ENCODE measurements at regions not wholly inside any gene's neighbourhood (a gene's known extent, or its start where the extent isn't known, plus 50 kb on each side); places are given as distances from the start of the nearest gene placed in this dataset.
A peak's percentile ranks its signal among the peaks of the same experiment; 100 is the strongest.
"Not testable (repeated sequence)": the region's sequence is repeated elsewhere in the genome, so short reads cannot be mapped to it uniquely, and the experiment has no call there.

- DNase-seq (ENCODE audit: low spot score): no peak
- TF ChIP-seq CTCF (IDR thresholded peaks at IDR 0.05; ENCODE audit: extremely low read depth, insufficient read depth, missing control alignments): no peak
- in situ Hi-C loops (cut with MboI; ENCODE audit: low pct_unique_long_range_greater_than_20kb, low sequenced_read_pairs, unreplicated experiment): no loop called here
Observed at GRCh38 chr1:98575955-98576354, 85.6 kb upstream of the SNX7 start.

GRCh38 chr1:98565951-98566350 lies 95.6 kb upstream of the SNX7 start:
- in situ Hi-C loops (cut with MboI; ENCODE audit: low pct_unique_long_range_greater_than_20kb, low sequenced_read_pairs, unreplicated experiment): no loop called here

GRCh38 chr1:98559291-98559690 lies 102.2 kb upstream of the SNX7 start:
- no peak for DNase-seq (ENCODE audit: low spot score)
- in situ Hi-C loops (cut with MboI; ENCODE audit: low pct_unique_long_range_greater_than_20kb, low sequenced_read_pairs, unreplicated experiment): no loop called here

More at GRCh38 chr1:98565951-98566350, 95.6 kb upstream of the SNX7 start:
- no peak for TF ChIP-seq CTCF (IDR thresholded peaks at IDR 0.05; ENCODE audit: extremely low read depth, insufficient read depth, missing control alignments)
- no peak for DNase-seq (ENCODE audit: low spot score)

GRCh38 chr1:98557895-98558294 lies 103.6 kb upstream of the SNX7 start:
- in situ Hi-C loops (cut with MboI; ENCODE audit: low pct_unique_long_range_greater_than_20kb, low sequenced_read_pairs, unreplicated experiment): no loop called here
- no peak for TF ChIP-seq CTCF (IDR thresholded peaks at IDR 0.05; ENCODE audit: extremely low read depth, insufficient read depth, missing control alignments)
- no peak for DNase-seq (ENCODE audit: low spot score)

More at GRCh38 chr1:98559291-98559690, 102.2 kb upstream of the SNX7 start:
- TF ChIP-seq CTCF (IDR thresholded peaks at IDR 0.05; ENCODE audit: extremely low read depth, insufficient read depth, missing control alignments): no peak

GRCh38 chr1:98556521-98557158 lies 104.9 kb upstream of the SNX7 start:
- peak; percentile 6 for DNase-seq (ENCODE audit: low spot score)
- in situ Hi-C loops (cut with MboI; ENCODE audit: low pct_unique_long_range_greater_than_20kb, low sequenced_read_pairs, unreplicated experiment): no loop called here
- TF ChIP-seq CTCF (IDR thresholded peaks at IDR 0.05; ENCODE audit: extremely low read depth, insufficient read depth, missing control alignments): peak; percentile 38

GRCh38 chr1:98555814-98556213 lies 105.7 kb upstream of the SNX7 start:
- DNase-seq (ENCODE audit: low spot score): no peak
- no peak for TF ChIP-seq CTCF (IDR thresholded peaks at IDR 0.05; ENCODE audit: extremely low read depth, insufficient read depth, missing control alignments)
- in situ Hi-C loops (cut with MboI; ENCODE audit: low pct_unique_long_range_greater_than_20kb, low sequenced_read_pairs, unreplicated experiment): no loop called here

GRCh38 chr1:98552576-98553074 lies 108.9 kb upstream of the SNX7 start:
- in situ Hi-C loops (cut with MboI; ENCODE audit: low pct_unique_long_range_greater_than_20kb, low sequenced_read_pairs, unreplicated experiment); DNase-seq (ENCODE audit: low spot score): not testable (repeated sequence)
